K562 (cell line): ENCODE measurements at regions not wholly inside any gene's neighbourhood (a gene's known extent, or its start where the extent isn't known, plus 50 kb on each side); places are given as distances from the start of the nearest gene placed in this dataset.

ENCODE experiments used
- ATAC-seq: fragments of 200-7000 bp; cut with Tn5 transposase; 3 replicates; pipeline ENCODE4 v1.9.1; 2020; ENCODE audit warnings: moderate library complexity
- BruUV-seq: library from RNA; stranded (reverse); fragments of 400-500 nt; replicated peaks from 2 replicates; lab custom pipeline; 2021; lab: Mats Ljungman, UMichigan
- CTCF ChIA-PET: fragments of 300-600 bp; formaldehyde crosslinking; extraction: SDS; loops from one replicate; lab custom pipeline; 2021; ENCODE audit warnings: low intra/inter-chr PET ratio; lab: Yijun Ruan, JAX
- POLR2A ChIA-PET: fragments of 300-600, 350-650 bp; sonication (Branson Sonifier 250); formaldehyde crosslinking; extraction: SDS; loops from one replicate; lab custom pipeline; 2021; ENCODE audit warnings: antibody characterized with exemption, inconsistent platforms; lab: Yijun Ruan, JAX
- DNase-seq, 4 experiments: peaks; one replicate each; pipeline versions ENCODE4 v3.0.0 to v3.0.0-alpha.2; 2011 to 2018; ENCODE audit warnings: low spot score in 3 of 4, mixed read lengths in 3 of 4; ENCODE audit errors: extremely low read depth in 1 of 4
- FAIRE-seq: peaks from 2 replicates; lab custom pipeline; 2011; peaks lifted over from hg19 to GRCh38; lab: Jason Lieb, UNC
- H2AFZ ChIP-seq: 2 replicates; pipeline ENCODE4 v1.6.0; 2011; ENCODE audit warnings: low read depth, low read length, control low read depth, inconsistent platforms
- H3K27ac ChIP-seq: fragments of 200-600 bp; 3 replicates; pipeline ENCODE4 v1.8.0; 2011; ENCODE audit warnings: low read depth, mild to moderate bottlenecking, control low read depth, inconsistent platforms, low read length, moderate library complexity, mixed read lengths; ENCODE audit errors: extremely low read depth
- H3K27me3 ChIP-seq, 2 experiments: fragments of 300-600 bp in 1 of 2; 2 replicates in 1 of 2; 3 replicates in 1 of 2; pipeline versions ENCODE4 v1.6.0 to v1.8.0; 2011; ENCODE audit warnings: inconsistent platforms in 2 of 2, low read length in 2 of 2, mild to moderate bottlenecking in 1 of 2, mixed read lengths in 1 of 2, moderate library complexity in 1 of 2; ENCODE audit not compliant: control insufficient read depth in 2 of 2, insufficient read depth in 2 of 2
- H3K36me3 ChIP-seq: fragments of 300-600 bp; 3 replicates; pipeline ENCODE4 v1.8.0; 2011; ENCODE audit warnings: mild to moderate bottlenecking, low read length, inconsistent platforms; ENCODE audit not compliant: control insufficient read depth, insufficient read depth
- H3K4me1 ChIP-seq, 2 experiments: fragments of 200-600 bp in 1 of 2; replicated peaks in 1 of 2; 2 replicates in 1 of 2; 3 replicates in 1 of 2; pipeline versions ENCODE4 v1.5.1 to v1.8.0; 2011; ENCODE audit warnings: inconsistent platforms in 2 of 2, low read length in 2 of 2, mild to moderate bottlenecking in 1 of 2, mixed read lengths in 1 of 2, moderate library complexity in 1 of 2; ENCODE audit not compliant: control insufficient read depth in 2 of 2, insufficient read depth in 2 of 2
- H3K4me2 ChIP-seq: 2 replicates; pipeline ENCODE4 v1.6.1; 2011; ENCODE audit warnings: low read length, control low read depth, inconsistent platforms, mixed read lengths; ENCODE audit not compliant: insufficient read depth
- H3K4me3 ChIP-seq: fragments of 200-600 bp; sonication (generic), shearing (Covaris generic); 2 replicates; pipeline ENCODE4 v1.5.1; 2016; ENCODE audit warnings: control low read depth, inconsistent platforms
- H3K79me2 ChIP-seq: fragments of 200-600 bp; 3 replicates; pipeline ENCODE4 v1.8.0; 2011; ENCODE audit warnings: low read length, inconsistent platforms; ENCODE audit not compliant: control insufficient read depth, insufficient read depth
- H3K9ac ChIP-seq, 2 experiments: 2 replicates each; pipeline versions ENCODE4 v1.6.0 to v1.6.1; 2011; ENCODE audit warnings: low read depth in 2 of 2, low read length in 2 of 2, control low read depth in 1 of 2, inconsistent platforms in 1 of 2, mild to moderate bottlenecking in 1 of 2, mixed read lengths in 1 of 2; ENCODE audit not compliant: insufficient read depth in 1 of 2
- H3K9me1 ChIP-seq: one replicate; pipeline ENCODE4 v1.6.0; 2011; ENCODE audit warnings: inconsistent platforms, mild to moderate bottlenecking, low read length, moderate library complexity; ENCODE audit not compliant: control insufficient read depth, insufficient read depth
- H3K9me3 ChIP-seq: replicated peaks from 2 replicates; pipeline ENCODE4 v1.5.1; 2011; ENCODE audit warnings: low read depth, low read length, inconsistent platforms; ENCODE audit not compliant: control insufficient read depth, insufficient read depth
- H4K20me1 ChIP-seq: replicated peaks from 2 replicates; pipeline ENCODE4 v1.6.1; 2011; ENCODE audit warnings: low read length, inconsistent platforms, mixed read lengths; ENCODE audit not compliant: control insufficient read depth, insufficient read depth
- CSDE1 ChIP-seq, 2 experiments: fragments of 450-650 bp; IDR thresholded peaks; 2 replicates each; pipeline ENCODE4 v1.6.1; 2016; ENCODE audit warnings: mild to moderate bottlenecking in 1 of 2
- ETV1 ChIP-seq: fragments of 450-650 bp; conservative IDR thresholded peaks from 2 replicates; pipeline ENCODE4 v1.6.1; 2016; ENCODE audit warnings: missing genetic modification characterization, control low read depth, low read depth, missing compliant biosample characterization
- FOXK1 ChIP-seq: sonication (generic); formaldehyde crosslinking; IDR thresholded peaks from 2 replicates; pipeline ENCODE4 v1.8.0; 2022; ENCODE audit warnings: missing genetic modification reagents, mild to moderate bottlenecking, borderline replicate concordance
- GATA2 ChIP-seq: sonication (generic); formaldehyde crosslinking; IDR thresholded peaks from 2 replicates; pipeline ENCODE4 v1.4.0; 2020; ENCODE audit warnings: mild to moderate bottlenecking, missing genetic modification reagents
- MIER1 ChIP-seq: fragments of 450-650 bp; IDR thresholded peaks from 2 replicates; pipeline ENCODE4 v1.6.1; 2016; ENCODE audit warnings: antibody characterized with exemption, mild to moderate bottlenecking, low read depth
- NCOA6 ChIP-seq: fragments of 450-650 bp; IDR thresholded peaks from 2 replicates; pipeline ENCODE4 v1.6.1; 2017; ENCODE audit warnings: mild to moderate bottlenecking
- RAD51 ChIP-seq: fragments of 450-650 bp; IDR thresholded peaks from 2 replicates; pipeline ENCODE4 v1.7.1; 2016; ENCODE audit warnings: low read depth, mild to moderate bottlenecking, borderline replicate concordance
- RBBP5 ChIP-seq: fragments of 200-600 bp; sonication (generic); IDR thresholded peaks from 2 replicates; pipeline ENCODE4 v1.6.1; 2012; ENCODE audit warnings: borderline replicate concordance, mild to moderate bottlenecking, low read length, control low read depth, inconsistent platforms; ENCODE audit not compliant: insufficient read depth, poor library complexity, severe bottlenecking
- SMARCA4 ChIP-seq: fragments of 450-650 bp; IDR thresholded peaks from 2 replicates; pipeline ENCODE4 v1.6.1; 2016
- TAF1 ChIP-seq: IDR thresholded peaks from 2 replicates; pipeline ENCODE4 v1.6.1; 2011; ENCODE audit warnings: mild to moderate bottlenecking, low read length, moderate library complexity; ENCODE audit not compliant: insufficient read depth, control insufficient read depth, severe bottlenecking; ENCODE audit errors: extremely low read depth
- ZNF133 ChIP-seq: fragments of 250-450 bp; sonication (Bioruptor Pico); IDR thresholded peaks from 2 replicates; pipeline ENCODE4 v1.4.0; 2020; ENCODE audit warnings: mild to moderate bottlenecking
- WGBS: fragments of 100-300 bp; shearing (Covaris generic); methylation state at CpG from one replicate; pipeline ENCODE4 v1.1.6; 2016; ENCODE audit warnings: low coverage, mixed read lengths; ENCODE audit not compliant: insufficient coverage; ENCODE audit errors: missing lambda C conversion rate; 5-methylcytosine and 5-hydroxymethylcytosine counted together
- in situ Hi-C: fragments of 300-500 bp; cut with MboI; formaldehyde crosslinking; loops from 4 replicates; pipeline ENCODE4 v1.15.0; 2018; ENCODE audit warnings: inconsistent platforms, mixed read lengths
- intact Hi-C: fragments of 100-400 bp; cut with micrococcal nuclease; formaldehyde crosslinking; loops from 2 replicates; pipeline ENCODE4 v1.14.2; 2022
- TF ChIP-seq, protein P1 (sequence below): fragments of 250-450 bp; sonication (Bioruptor Pico); IDR thresholded peaks from 2 replicates; pipeline ENCODE4 v1.4.0; 2020; ENCODE audit warnings: borderline replicate concordance
- TF ChIP-seq, protein P2 (sequence below): conservative IDR thresholded peaks from 2 replicates; pipeline ENCODE4 v1.6.1; 2011; ENCODE audit warnings: low read depth, mild to moderate bottlenecking, low read length; ENCODE audit not compliant: control insufficient read depth

DNA sequence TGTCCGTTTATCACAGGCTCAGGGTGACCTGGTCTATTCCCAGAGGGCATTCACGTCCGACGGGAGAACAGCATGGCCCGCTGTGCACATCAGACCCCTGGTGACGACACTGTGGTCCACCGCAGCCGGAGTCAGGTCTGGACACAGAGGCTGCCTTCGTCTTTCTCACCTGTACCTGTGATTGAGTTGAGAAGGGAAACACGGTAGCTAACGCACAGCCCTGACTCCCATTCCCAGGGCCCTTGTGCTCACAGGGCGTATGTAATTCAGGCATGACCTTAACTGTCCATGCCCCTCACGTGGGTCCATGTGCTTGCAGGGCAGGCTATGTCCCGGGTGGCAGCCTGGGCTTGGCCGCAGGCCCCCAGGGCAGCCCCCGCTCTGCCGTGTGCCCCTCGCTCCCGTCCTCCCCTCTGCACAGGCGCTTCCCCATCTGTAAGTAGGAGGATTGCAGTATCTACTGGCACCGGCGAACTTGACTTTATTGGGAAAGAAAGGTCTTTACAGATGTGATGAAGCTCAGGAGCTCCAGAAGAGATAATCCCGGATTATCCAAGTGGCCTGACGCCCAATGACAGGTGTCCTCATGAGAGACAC, 221.3 kb upstream of the TCERG1L start:
- Histone ChIP-seq H3K4me1 (no peaks in the 10 kb centered on the region), H3K36me3 (no peaks in the 10 kb centered on the region), H3K9me3 (no peaks in the 10 kb centered on the region), H3K4me2 (no peak overlapping the region), H3K9ac (no peak overlapping the region), H3K4me3 (no peak overlapping the region), H3K9me1 (no peaks in the 10 kb centered on the region), H4K20me1 (no peaks in the 10 kb centered on the region)
- ATAC-seq, result no peak
- POLR2A ChIA-PET, result no interaction called here
- WGBS, result under 1% methylated on average over 22 of the region's 24 CpGs
- CTCF ChIA-PET, result no interaction called here
- no TSS peak for BruUV-seq
- intact Hi-C loops, result no loop called here
- TF ChIP-seq, protein P1, sequence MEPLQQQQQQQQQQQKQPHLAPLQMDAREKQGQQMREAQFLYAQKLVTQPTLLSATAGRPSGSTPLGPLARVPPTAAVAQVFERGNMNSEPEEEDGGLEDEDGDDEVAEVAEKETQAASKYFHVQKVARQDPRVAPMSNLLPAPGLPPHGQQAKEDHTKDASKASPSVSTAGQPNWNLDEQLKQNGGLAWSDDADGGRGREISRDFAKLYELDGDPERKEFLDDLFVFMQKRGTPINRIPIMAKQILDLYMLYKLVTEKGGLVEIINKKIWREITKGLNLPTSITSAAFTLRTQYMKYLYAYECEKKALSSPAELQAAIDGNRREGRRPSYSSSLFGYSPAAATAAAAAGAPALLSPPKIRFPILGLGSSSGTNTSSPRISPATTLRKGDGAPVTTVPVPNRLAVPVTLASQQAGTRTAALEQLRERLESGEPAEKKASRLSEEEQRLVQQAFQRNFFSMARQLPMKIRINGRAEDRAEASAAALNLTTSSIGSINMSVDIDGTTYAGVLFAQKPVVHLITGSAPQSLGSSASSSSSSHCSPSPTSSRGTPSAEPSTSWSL (CRISPR knock-in tag), result no peak
- TF ChIP-seq RAD51, result no peak
- no peak for TF ChIP-seq TAF1
- no peak for TF ChIP-seq FOXK1
- no peak for TF ChIP-seq NCOA6
- TF ChIP-seq, protein P2, sequence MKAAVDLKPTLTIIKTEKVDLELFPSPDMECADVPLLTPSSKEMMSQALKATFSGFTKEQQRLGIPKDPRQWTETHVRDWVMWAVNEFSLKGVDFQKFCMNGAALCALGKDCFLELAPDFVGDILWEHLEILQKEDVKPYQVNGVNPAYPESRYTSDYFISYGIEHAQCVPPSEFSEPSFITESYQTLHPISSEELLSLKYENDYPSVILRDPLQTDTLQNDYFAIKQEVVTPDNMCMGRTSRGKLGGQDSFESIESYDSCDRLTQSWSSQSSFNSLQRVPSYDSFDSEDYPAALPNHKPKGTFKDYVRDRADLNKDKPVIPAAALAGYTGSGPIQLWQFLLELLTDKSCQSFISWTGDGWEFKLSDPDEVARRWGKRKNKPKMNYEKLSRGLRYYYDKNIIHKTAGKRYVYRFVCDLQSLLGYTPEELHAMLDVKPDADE, result no peak
- no peak for TF ChIP-seq ETV1 (tag)
- TF ChIP-seq SMARCA4, result no peak
- TF ChIP-seq GATA2 (CRISPR knock-in tag), result no peak
- no peak for TF ChIP-seq CSDE1 (IDR thresholded peaks at IDR 0.05)
- TF ChIP-seq ZNF133, result no peak
- no peak for TF ChIP-seq MIER1
- TF ChIP-seq RBBP5, result no peak
- TF ChIP-seq, all 486 proteins: peak for 0
- Histone ChIP-seq H3K27me3 (peaks cover 0 to 34% of the 10 kb centered on the region in 2 experiments; a peak in 4 of 5 replicates), H3K27ac (no peak overlapping the region), H2AFZ (no peak overlapping the region), H3K79me2 (no peaks in the 10 kb centered on the region)
- FAIRE-seq (no peak), DNase-seq (no peak)
- in situ Hi-C loops, result no loop called here
